Nephron progenitor cell (in vitro differentiated cells): ENCODE measurements at regions not wholly inside any gene's neighbourhood (a gene's known extent, or its start where the extent isn't known, plus 50 kb on each side); places are given as distances from the start of the nearest gene placed in this dataset.

Source experiments
- DNase-seq: peaks from one replicate; pipeline ENCODE4 v3.0.0; 2021
- H3K27ac Mint-ChIP-seq: 2 replicates; pipeline ENCODE4 v1.8.0; 2021; ENCODE audit warnings: mild to moderate bottlenecking, moderate library complexity, mixed read lengths
- H3K27me3 Mint-ChIP-seq: 2 replicates; pipeline ENCODE4 v1.8.0; 2021; ENCODE audit warnings: mild to moderate bottlenecking, low read depth, mixed read lengths; ENCODE audit not compliant: poor library complexity
- H3K36me3 Mint-ChIP-seq: 2 replicates; pipeline ENCODE4 v1.8.0; 2021; ENCODE audit warnings: low read depth, mixed read lengths
- H3K4me1 Mint-ChIP-seq: 2 replicates; pipeline ENCODE4 v1.8.0; 2021; ENCODE audit warnings: mixed read lengths
- H3K4me3 Mint-ChIP-seq: 2 replicates; pipeline ENCODE4 v1.8.0; 2021; ENCODE audit warnings: mild to moderate bottlenecking, moderate library complexity, mixed read lengths
- H3K9me3 Mint-ChIP-seq: 2 replicates; pipeline ENCODE4 v1.8.0; 2021; ENCODE audit warnings: mild to moderate bottlenecking, moderate library complexity, mixed read lengths
- CTCF ChIP-seq: fragments of 200-600 bp; sonication (generic); IDR thresholded peaks from 2 replicates; pipeline ENCODE4 v1.5.0; 2021; ENCODE audit warnings: antibody characterized with exemption

DNA sequence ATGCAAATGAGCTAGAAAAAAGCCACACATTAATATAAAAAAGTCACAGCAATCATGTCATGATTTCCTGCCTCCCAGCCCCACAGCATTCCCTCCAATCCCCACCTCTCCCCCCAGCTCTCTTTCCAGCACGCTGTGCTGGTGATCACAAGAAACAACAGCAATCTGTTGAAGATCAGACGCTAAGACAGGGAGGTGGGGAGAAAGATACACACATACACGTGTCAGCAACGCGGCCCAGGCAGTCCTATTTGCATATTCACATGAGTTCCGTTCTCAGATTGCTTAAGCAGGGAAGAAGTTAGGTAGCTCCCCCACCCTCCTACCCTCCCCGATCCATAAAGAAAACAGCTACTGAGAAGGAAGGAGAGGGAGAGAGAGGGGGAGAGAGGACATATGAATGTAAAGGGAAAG lies 405.5 kb upstream of the PSMD7 start:
- Mint-ChIP-seq H3K4me1 (peaks cover 64% of the 10 kb centered on the region), H3K27ac (no peak overlapping the region), H3K27me3 (peaks cover 10% of the 10 kb centered on the region)

GRCh38 chr16:73890186-73891128 lies 406.2 kb upstream of the PSMD7 start:
- TF ChIP-seq CTCF, result no peak
- no peaks in the 10 kb centered on the region for H3K9me3 Mint-ChIP-seq

More for the DNA sequence above, 405.5 kb upstream of the PSMD7 start:
- Mint-ChIP-seq H3K9me3 (no peaks in the 10 kb centered on the region), H3K4me3 (peak overlapping the region; percentile 82), H3K36me3 (no peaks in the 10 kb centered on the region)
- peak; percentile 30 for DNase-seq
- TF ChIP-seq CTCF, result no peak

DNA sequence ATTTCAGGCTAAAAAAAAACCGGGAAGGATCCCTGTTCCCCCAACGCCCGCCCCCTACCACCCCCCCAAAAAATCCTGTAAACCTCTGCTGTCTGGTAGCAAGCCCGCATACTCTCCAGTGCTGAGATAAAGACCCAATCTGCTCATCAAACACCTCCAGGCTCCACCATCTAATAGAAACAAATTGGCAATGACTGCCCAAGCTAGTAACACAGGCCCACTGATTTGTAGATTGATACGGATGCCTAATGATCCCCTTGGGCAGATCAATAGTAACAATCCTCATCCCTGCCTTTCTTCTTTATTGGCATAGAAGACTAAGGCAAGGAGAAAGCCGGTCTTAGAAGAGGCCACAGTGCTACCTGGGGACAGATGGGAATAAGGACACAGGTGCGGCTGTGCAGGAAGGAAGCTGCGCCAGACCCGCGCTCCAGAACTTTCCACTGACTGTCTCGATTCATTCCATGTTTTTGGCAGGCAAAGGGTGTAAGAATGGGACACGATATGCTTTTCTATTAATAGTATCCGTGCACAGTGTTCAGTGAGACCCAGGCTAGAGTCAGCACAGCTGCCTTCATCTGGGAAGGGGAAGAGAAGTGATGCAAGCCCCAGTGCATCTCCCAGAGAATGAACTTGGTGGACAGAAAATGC lies 407.6 kb upstream of the PSMD7 start:
- Mint-ChIP-seq H3K9me3 (no peaks in the 10 kb centered on the region), H3K27me3 (peaks cover 10% of the 10 kb centered on the region), H3K4me3 (no peak overlapping the region), H3K4me1 (peaks cover 59% of the 10 kb centered on the region), H3K36me3 (no peaks in the 10 kb centered on the region), H3K27ac (no peak overlapping the region)
- no peak for TF ChIP-seq CTCF
- DNase-seq, result no peak

More at GRCh38 chr16:73890186-73891128, 406.2 kb upstream of the PSMD7 start:
- H3K27me3 Mint-ChIP-seq, result peaks cover 10% of the 10 kb centered on the region
- no peaks in the 10 kb centered on the region for H3K36me3 Mint-ChIP-seq
- peak; percentile 2 for DNase-seq
- H3K4me1 Mint-ChIP-seq, result peaks cover 69% of the 10 kb centered on the region
- H3K4me3 Mint-ChIP-seq, result peak overlapping the region; percentile 82
- no peak overlapping the region for H3K27ac Mint-ChIP-seq

DNA sequence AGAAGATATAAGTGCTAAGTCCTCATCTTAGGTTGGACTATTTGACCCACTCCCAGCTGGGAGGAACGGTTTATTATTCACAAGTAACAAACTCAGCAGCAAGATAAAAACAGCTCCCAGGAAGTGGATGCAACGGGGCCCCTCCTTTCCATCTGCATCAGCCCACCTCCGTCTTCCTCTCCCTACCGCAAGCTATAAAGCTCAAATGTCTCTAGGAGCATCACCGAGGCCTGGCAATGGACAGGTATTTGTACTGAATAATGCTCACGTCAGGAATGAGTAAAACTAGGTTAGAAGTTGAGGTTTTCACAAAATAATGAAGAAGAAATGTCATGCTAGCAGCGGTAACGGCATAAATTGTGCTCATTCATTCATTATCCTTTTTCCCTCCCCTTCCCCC lies 408.7 kb upstream of the PSMD7 start:
- H3K4me3 Mint-ChIP-seq, result no peak overlapping the region
- DNase-seq, result no peak
- peaks cover 10% of the 10 kb centered on the region for H3K27me3 Mint-ChIP-seq
- H3K4me1 Mint-ChIP-seq, result peaks cover 49% of the 10 kb centered on the region
- H3K27ac Mint-ChIP-seq, result no peak overlapping the region
- TF ChIP-seq CTCF, result no peak
- no peaks in the 10 kb centered on the region for H3K36me3 Mint-ChIP-seq
- H3K9me3 Mint-ChIP-seq, result no peaks in the 10 kb centered on the region

- Mint-ChIP-seq H3K4me3 (no peak overlapping the region), H3K36me3 (no peaks in the 10 kb centered on the region), H3K27me3 (peaks cover 10% of the 10 kb centered on the region), H3K27ac (no peak overlapping the region), H3K9me3 (no peaks in the 10 kb centered on the region), H3K4me1 (peaks cover 58% of the 10 kb centered on the region)
- no peak for DNase-seq
- no peak for TF ChIP-seq CTCF
Measured at GRCh38 chr16:73886426-73886825, 410.2 kb upstream of the PSMD7 start.
